Ovary (tissue), 3 donors: ENCODE measurements at regions not wholly inside any gene's neighbourhood (a gene's known extent, or its start where the extent isn't known, plus 50 kb on each side); places are given as distances from the start of the nearest gene placed in this dataset.

Source experiments
- CTCF ChIP-seq, 3 donors: fragments of 450-650 bp in 2 of 3; fragments of 200-600 bp in 1 of 3; IDR thresholded peaks; one replicate each; pipeline versions ENCODE4 v1.5.1 to v1.8.0; 2016 to 2022; ENCODE audit warnings: antibody characterized with exemption in 3 of 3, mild to moderate bottlenecking in 1 of 3
- EP300 ChIP-seq: sonication (generic); formaldehyde crosslinking; IDR thresholded peaks from one replicate; pipeline ENCODE4 v1.6.1; 2017; ENCODE audit warnings: antibody characterized with exemption
- POLR2A ChIP-seq: fragments of 450-650 bp; IDR thresholded peaks from one replicate; pipeline ENCODE4 v1.6.1; 2017; ENCODE audit warnings: antibody characterized with exemption, mild to moderate bottlenecking, moderate library complexity
- donor health status: DM: no; HTN: no; CAD: no.

GRCh38 chr1:101748077-101748476 lies 248.6 kb downstream of the OLFM3 start:
- TF ChIP-seq CTCF (IDR thresholded peaks at IDR 0.05), result no peak
- no peak for TF ChIP-seq POLR2A
- TF ChIP-seq EP300, result no peak
